Erythroblast (primary cell): ENCODE measurements at regions not wholly inside any gene's neighbourhood (a gene's known extent, or its start where the extent isn't known, plus 50 kb on each side); places are given as distances from the start of the nearest gene placed in this dataset.

Experiments used
- GATA1 ChIP-seq: IDR thresholded peaks from 2 replicates; pipeline ENCODE4 v1.6.1; 2011; ENCODE audit warnings: low read depth, mild to moderate bottlenecking, control low read depth, low read length, moderate library complexity
- POLR2A ChIP-seq: IDR thresholded peaks from 2 replicates; pipeline ENCODE4 v1.6.1; 2011; ENCODE audit warnings: mild to moderate bottlenecking, low read length

DNA sequence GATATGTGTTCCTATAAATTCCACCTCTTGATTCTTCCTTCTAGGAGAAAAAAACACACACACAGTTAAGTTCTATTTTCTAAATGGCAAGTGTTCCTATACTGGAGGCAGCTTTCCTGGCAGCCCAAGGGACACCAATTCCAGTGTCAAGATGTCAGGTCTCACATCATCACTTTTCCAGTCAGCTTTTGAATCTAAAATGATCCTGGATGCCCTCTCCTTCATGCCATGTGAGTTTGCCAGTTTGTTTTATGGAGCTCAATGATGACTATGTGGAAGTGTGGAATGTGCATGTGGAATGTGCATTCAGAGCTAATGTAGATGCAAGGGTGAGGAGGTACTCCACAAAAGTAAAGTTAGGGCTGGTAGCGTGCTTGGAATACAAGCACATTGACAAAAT is 269.3 kb upstream of the NMUR2 start:
- TF ChIP-seq POLR2A (no peak), GATA1 (no peak)
